CD4-positive, alpha-beta T cell treated with Interferon alpha-2 for 1 hour (primary cell): ENCODE measurements at regions not wholly inside any gene's neighbourhood (a gene's known extent, or its start where the extent isn't known, plus 50 kb on each side); places are given as distances from the start of the nearest gene placed in this dataset.

Experiments
- DNase-seq, 2 donors: peaks; one replicate each; pipeline ENCODE4 v3.0.0-alpha.2; 2020 to 2022

DNA sequence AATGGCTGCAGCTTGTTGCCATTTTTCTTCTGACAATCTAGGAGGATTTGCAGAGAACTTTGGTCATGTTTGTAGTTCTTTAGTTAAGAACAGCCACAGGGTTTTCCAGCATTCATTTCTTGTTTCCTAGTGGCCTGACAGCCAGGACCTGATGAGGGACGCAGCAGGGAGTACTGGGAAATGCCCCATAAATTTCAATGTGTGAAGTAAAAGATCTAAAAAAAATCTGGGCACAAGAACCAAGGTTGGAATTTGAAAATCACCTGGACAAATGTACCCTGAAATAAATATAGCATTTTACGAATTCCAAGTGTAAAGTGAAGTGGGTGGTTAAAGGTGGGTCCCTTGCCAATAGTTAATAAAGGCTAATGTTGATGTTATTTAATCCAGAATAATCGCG, 195.0 kb downstream of the ZIC1 start:
- DNase-seq, result no peak

- no peak for DNase-seq
Measured at GRCh38 chr3:147613725-147614124, 204.6 kb downstream of the ZIC1 start.

DNA sequence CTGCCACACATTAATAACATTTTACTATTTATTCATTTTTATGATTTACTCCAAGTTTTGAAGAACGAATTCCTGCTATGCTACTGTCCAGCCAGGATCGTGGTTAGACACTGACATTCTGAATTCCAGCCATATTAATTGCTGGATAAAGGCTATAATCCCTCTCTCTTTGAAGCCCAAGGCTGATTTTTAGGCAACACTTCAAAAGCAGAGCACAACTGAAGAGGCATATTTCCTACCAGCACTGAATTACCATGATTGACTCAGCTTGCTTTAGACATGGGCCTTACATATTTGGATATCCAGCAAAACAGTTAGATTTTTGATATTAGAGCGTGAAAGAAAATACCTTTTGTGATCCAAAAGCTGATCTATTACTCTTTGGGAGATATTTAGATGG, 205.0 kb downstream of the ZIC1 start:
- no peak for DNase-seq

- no peak for DNase-seq
Measured at GRCh38 chr3:147615035-147615434, 205.9 kb downstream of the ZIC1 start.

GRCh38 chr3:147616998-147617619, 207.9 kb downstream of the ZIC1 start:
- DNase-seq, result no peak

GRCh38 chr3:147618691-147619090, 209.5 kb downstream of the ZIC1 start:
- no peak for DNase-seq

GRCh38 chr3:147619921-147620560, 210.9 kb downstream of the ZIC1 start:
- DNase-seq, result no peak

DNA sequence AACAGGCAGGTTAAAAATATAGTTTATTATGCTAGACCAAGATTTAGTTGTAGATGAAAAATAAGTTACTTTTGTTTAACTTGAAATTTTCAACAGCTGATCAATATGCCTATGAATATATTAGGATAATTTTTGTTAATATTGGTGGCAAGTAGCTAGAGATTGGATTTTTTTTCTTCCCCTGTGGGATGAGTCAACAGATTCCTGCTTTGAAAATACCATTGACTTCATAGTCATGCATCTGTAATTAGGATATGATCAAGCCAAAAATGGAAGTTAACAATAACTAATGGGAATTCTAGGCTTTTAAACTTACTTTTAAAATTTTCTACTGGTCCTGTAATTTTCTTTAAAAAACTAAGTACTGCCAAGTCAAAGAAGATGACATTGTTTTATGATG, 211.7 kb downstream of the ZIC1 start:
- no peak for DNase-seq

DNA sequence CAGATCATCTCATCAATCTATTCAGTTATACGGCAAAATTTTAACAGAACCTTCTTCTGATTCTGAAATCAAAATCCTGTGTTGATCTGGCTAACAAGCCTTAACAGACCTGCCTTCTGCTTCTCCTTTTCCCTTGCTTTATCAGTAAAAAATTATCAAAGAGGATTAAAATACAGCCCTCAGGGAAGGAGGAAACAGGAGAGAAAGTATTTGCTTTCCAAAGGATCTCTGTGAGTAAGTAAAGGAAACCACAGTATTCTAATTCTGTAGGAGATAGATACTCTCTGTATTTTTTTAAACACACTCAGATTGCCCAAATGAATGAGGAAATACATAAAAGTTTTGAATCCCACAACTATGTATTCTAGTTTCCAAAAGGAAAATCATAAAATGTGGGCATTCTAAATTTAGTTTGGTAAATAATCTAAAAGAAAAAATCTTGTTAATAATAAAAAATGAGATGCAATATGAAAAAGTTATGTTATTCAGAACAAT, 221.8 kb downstream of the ZIC1 start:
- no peak for DNase-seq

- no peak for DNase-seq
Measured at GRCh38 chr3:147640781-147641180, 231.6 kb downstream of the ZIC1 start.

DNA sequence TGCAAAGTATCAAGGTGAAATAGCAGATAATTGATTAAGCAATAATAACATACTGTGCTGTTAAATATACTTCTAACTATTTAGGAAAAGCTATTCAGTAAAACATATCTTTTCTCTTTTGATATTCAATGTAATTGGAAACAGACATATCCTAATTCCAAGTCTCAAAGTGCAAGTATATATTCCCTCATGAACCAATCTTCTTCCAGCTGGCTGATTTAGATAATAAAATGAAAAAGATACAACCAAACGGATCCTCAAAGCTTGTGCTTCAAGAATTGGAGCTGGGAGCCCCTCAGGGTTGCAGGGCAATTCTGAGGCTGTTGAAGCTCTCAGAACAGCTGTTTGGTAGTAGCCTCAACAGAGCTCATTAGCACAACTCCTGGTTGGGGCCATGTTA, 236.6 kb downstream of the ZIC1 start:
- no peak for DNase-seq

- no peak for DNase-seq
Measured at GRCh38 chr3:147649475-147649874, 240.3 kb downstream of the ZIC1 start.

GRCh38 chr3:147651107-147651778, 242.1 kb downstream of the ZIC1 start:
- no peak for DNase-seq

DNA sequence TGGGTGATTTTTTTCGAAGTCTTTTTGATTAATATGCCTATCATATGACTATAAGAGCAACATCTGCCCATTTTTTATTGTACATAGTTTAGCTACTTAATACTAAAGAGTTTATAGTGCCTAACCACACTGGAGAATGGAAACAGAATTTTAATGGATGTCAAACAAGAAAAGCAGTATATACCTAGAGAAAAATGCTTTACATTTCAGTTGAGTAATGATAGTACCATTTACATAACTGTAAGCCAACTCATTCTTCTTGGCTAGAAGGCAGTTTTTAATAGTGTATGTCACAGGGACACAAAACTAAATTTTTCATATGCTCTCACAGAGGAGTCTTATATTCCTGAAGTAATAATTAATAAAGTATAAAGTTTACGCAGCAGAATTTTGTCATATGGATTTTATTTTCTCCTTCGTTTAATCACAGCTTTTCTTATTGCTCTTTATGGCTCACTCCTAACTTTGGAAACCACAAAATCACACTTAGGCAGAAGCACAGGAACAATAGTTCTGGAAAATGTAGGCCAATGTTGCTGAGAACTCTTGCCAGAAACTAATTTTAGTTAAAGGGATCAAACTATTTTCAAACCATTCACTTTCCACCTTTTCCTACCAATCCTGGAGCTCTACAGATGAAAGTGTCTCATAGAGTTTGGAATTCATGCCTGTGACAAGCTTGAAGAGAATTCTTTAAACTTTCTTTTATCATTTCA, 243.6 kb downstream of the ZIC1 start:
- DNase-seq, result no peak

DNA sequence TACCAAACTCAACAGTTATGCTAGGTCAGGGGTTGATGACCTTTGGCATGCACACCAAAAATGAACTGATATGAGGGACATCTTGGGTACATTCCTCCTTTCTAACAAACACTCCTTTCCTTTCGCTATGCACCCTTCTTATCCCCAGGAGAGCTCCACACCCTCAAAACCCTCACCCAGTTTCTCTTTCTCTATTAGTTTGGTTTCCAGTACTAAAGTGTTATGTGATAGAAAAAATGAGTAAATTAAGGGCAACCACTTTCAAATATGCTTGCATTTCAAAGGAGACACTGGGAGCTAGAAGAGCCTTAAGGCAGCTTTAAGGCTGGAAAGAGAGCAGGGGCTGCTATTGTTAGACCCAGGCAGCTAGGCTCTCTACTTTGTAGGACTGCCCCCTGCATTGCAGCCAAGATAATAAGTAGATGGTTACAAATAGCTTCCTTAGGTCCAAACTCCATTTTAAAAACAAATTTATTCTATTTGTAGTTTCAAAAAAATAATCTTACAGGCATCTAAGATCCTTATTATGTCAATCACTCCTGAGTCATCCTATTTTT, 244.3 kb downstream of the ZIC1 start:
- DNase-seq, result no peak

DNA sequence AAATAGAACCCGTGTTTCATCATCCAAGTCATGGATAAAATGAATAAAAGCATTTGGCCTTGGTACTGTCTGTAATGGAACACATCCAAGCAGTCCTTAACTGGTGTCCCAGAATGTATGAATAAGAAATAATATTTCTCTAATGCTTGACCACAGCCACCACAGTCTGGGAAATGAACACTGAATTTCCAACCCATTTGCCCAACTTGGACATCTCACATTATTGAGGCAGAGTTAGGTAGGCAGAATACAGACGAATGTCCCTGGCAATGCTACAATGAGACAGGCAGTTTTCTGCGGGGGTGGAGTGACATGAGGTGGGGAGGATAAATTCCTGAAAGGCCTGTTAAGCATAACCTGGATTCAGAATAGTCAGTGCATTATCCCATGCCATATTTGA, 245.7 kb downstream of the ZIC1 start:
- no peak for DNase-seq

- no peak for DNase-seq
Measured at GRCh38 chr3:147655236-147655635, 246.1 kb downstream of the ZIC1 start.

DNA sequence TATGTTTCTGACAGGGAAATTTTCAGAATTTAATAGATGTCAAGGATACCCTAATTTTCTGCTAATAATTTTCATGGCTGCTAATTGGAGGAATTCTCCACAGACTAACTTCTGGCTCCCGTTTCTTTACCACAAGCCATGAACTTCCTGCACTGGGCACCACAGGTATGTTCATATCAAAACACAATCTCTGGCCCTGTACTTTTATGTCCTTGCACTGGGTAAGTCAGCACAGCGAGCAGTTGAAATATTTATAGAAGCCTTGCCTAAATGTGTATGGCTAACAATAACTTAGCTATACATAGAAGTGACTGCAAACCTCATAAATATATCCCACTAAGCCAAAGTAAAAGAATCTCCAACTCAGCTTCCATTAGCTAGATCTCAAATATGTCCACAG, 246.9 kb downstream of the ZIC1 start:
- DNase-seq, result no peak

DNA sequence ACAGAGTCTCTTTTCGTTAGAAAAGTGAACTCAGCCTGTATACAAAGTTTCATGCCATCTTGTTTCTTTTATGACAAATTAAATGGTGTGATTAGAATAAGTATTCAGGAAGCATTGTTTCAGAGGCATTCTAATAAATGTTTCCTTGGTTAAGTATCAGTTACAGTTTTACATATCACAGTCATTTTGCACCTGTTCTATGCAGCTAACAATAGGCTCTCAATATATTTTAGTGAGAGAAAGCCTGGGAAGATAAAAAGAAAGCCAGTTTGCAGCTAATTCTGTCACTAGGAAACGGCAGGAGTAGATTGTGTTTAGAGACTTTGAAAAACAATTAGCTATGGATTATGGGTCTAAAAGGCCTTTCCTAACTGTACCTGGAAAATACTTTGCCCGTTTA, 252.8 kb downstream of the ZIC1 start:
- DNase-seq, result no peak

- DNase-seq, result no peak
Measured at GRCh38 chr3:147662705-147663104, 253.5 kb downstream of the ZIC1 start.

DNA sequence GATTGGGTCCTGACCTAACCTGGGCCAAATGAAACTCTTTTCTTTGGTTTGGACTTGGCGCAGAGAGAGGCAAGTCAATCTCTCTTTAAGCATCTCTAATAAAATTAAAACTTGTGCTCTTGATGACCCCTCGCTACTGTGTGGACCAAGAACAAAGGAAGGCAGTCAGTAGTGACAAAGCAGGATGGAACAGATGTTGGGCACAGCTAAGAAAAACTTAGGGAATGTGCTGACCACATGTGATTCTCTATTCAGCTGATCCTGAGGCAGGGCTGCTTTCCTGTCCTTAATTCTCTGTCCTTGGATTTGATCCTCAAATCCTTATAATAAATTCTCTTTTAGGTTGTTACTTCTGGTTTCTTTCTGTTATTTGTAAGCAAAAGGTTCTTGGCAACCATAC, 259.9 kb downstream of the ZIC1 start:
- no peak for DNase-seq

DNA sequence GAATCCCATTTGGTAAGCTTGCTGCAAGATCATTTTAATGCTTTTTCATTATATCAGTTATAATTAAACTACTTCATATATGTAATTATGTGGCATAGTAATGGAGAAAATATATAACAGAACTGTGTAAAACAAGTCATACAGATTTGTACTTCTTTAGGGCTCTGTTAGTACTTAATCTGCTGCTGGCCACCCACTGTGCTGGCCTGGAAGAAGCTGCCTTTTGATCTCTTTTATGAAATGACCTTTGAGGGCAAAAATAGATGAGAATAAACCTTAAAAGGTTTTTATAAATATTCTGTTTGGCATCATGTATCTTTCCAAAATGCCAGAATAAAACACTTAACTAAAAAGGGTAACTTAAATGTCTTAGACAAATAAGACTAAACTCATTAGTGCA, 262.9 kb downstream of the ZIC1 start:
- no peak for DNase-seq

GRCh38 chr3:147672436-147672835, 263.3 kb downstream of the ZIC1 start:
- DNase-seq, result no peak
